Nephron (organoid): ENCODE measurements at regions not wholly inside any gene's neighbourhood (a gene's known extent, or its start where the extent isn't known, plus 50 kb on each side); places are given as distances from the start of the nearest gene placed in this dataset.

Experiments
- H3K27ac Mint-ChIP-seq, 3 experiments: 2 replicates each; pipeline ENCODE4 v1.8.0; 2020; ENCODE audit warnings: mixed read lengths in 3 of 3, mild to moderate bottlenecking in 2 of 3, moderate library complexity in 1 of 3
- H3K27me3 Mint-ChIP-seq: 2 replicates; pipeline ENCODE4 v1.8.0; 2021; ENCODE audit warnings: low read depth, mild to moderate bottlenecking, moderate library complexity, mixed read lengths
- H3K36me3 Mint-ChIP-seq: 2 replicates; pipeline ENCODE4 v1.8.0; 2020; ENCODE audit warnings: low read depth, mixed read lengths
- H3K4me1 Mint-ChIP-seq: 2 replicates; pipeline ENCODE4 v1.8.0; 2020; ENCODE audit warnings: mixed read lengths
- H3K4me3 Mint-ChIP-seq, 3 experiments: 2 replicates each; pipeline ENCODE4 v1.8.0; 2020; ENCODE audit warnings: mild to moderate bottlenecking in 3 of 3, mixed read lengths in 3 of 3, moderate library complexity in 2 of 3
- H3K9me3 Mint-ChIP-seq: 2 replicates; pipeline ENCODE4 v1.8.0; 2020; ENCODE audit warnings: mixed read lengths
- TF ChIP-seq, protein P1 (sequence below), 3 experiments: fragments of 200-600 bp; sonication (generic); IDR thresholded peaks; one replicate each; pipeline ENCODE4 v1.5.0; 2021; ENCODE audit warnings: antibody characterized with exemption in 3 of 3; ENCODE audit not compliant: unreplicated experiment in 3 of 3

DNA sequence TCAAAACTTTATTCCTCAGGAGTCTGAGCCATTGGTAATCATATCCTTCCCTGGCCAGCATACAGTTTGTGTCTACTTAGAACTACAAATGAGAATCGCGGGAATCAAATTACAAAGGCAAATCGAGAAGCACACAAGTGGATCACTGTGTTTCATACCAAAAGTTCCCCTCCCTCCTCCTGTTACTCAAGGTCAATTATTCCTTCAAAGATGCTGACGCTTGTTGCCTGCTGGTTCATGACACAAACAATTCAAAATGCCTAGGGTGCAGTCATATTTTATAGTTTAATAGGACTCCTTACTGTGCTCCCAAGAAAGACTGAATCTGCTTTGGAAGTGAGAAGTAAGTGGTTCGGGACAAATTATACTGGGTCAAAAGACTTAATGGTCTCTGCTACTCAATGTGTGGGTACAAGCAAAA, 93.0 kb upstream of the PBX1 start:
- Mint-ChIP-seq H3K4me3 (no peak overlapping the region), H3K27ac (no peak overlapping the region), H3K4me1 (no peaks in the 10 kb centered on the region), H3K36me3 (no peaks in the 10 kb centered on the region), H3K9me3 (peaks cover 10% of the 10 kb centered on the region), H3K27me3 (peaks cover 3% of the 10 kb centered on the region)
- TF ChIP-seq, protein P1, sequence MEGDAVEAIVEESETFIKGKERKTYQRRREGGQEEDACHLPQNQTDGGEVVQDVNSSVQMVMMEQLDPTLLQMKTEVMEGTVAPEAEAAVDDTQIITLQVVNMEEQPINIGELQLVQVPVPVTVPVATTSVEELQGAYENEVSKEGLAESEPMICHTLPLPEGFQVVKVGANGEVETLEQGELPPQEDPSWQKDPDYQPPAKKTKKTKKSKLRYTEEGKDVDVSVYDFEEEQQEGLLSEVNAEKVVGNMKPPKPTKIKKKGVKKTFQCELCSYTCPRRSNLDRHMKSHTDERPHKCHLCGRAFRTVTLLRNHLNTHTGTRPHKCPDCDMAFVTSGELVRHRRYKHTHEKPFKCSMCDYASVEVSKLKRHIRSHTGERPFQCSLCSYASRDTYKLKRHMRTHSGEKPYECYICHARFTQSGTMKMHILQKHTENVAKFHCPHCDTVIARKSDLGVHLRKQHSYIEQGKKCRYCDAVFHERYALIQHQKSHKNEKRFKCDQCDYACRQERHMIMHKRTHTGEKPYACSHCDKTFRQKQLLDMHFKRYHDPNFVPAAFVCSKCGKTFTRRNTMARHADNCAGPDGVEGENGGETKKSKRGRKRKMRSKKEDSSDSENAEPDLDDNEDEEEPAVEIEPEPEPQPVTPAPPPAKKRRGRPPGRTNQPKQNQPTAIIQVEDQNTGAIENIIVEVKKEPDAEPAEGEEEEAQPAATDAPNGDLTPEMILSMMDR (IDR thresholded peaks at IDR 0.05; ENCODE audit: unreplicated experiment in 3 of 3) = no peak

DNA sequence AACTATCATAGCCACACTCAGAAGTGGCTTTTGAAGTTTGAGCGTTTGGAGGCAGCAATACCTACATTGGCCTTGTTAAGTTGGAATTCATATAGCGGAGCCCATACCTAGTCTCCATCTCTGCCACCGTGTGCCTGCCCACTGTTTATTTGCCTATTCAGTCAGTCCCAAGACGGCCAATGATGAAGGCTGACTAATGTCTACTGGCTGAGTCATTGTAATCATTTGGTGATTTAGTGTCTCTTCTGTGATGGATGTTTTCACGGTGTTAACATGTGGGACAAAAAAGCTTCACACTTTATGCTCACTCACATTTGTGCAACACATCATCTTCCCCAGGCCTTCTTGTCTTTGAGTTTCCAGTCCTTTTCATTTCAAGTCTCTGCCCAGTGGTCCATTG, 92.6 kb upstream of the PBX1 start:
- peaks cover 3% of the 10 kb centered on the region for H3K27me3 Mint-ChIP-seq
- no peaks in the 10 kb centered on the region for H3K4me1 Mint-ChIP-seq
- H3K36me3 Mint-ChIP-seq = no peaks in the 10 kb centered on the region
- TF ChIP-seq, protein P1 (IDR thresholded peaks at IDR 0.05; ENCODE audit: unreplicated experiment in 3 of 3) = no peak
- H3K27ac Mint-ChIP-seq = no peak overlapping the region
- peaks cover 10% of the 10 kb centered on the region for H3K9me3 Mint-ChIP-seq
- H3K4me3 Mint-ChIP-seq = no peak overlapping the region

- Mint-ChIP-seq H3K4me3 (no peak overlapping the region), H3K36me3 (no peaks in the 10 kb centered on the region)
Measured at GRCh38 chr1:164470996-164471395, 88.0 kb upstream of the PBX1 start.

GRCh38 chr1:164472841-164473240, 86.1 kb upstream of the PBX1 start:
- TF ChIP-seq, protein P1 (IDR thresholded peaks at IDR 0.05; ENCODE audit: unreplicated experiment in 3 of 3) = no peak
- H3K27me3 Mint-ChIP-seq = peaks cover 3% of the 10 kb centered on the region
- no peak overlapping the region for H3K4me3 Mint-ChIP-seq
- H3K36me3 Mint-ChIP-seq = no peaks in the 10 kb centered on the region
- H3K4me1 Mint-ChIP-seq = no peaks in the 10 kb centered on the region
- no peaks in the 10 kb centered on the region for H3K9me3 Mint-ChIP-seq
- H3K27ac Mint-ChIP-seq = no peak overlapping the region

More at GRCh38 chr1:164470996-164471395, 88.0 kb upstream of the PBX1 start:
- TF ChIP-seq, protein P1 (IDR thresholded peaks at IDR 0.05; ENCODE audit: unreplicated experiment in 3 of 3) = no peak
- peaks cover 2% of the 10 kb centered on the region for H3K9me3 Mint-ChIP-seq
- no peak overlapping the region for H3K27ac Mint-ChIP-seq
- no peaks in the 10 kb centered on the region for H3K4me1 Mint-ChIP-seq
- peaks cover 3% of the 10 kb centered on the region for H3K27me3 Mint-ChIP-seq

- H3K9me3 Mint-ChIP-seq = no peaks in the 10 kb centered on the region
- TF ChIP-seq, protein P1 (IDR thresholded peaks at IDR 0.05; ENCODE audit: unreplicated experiment in 3 of 3) = no peak
- peaks cover 3% of the 10 kb centered on the region for H3K27me3 Mint-ChIP-seq
- H3K27ac Mint-ChIP-seq = no peak overlapping the region
- H3K36me3 Mint-ChIP-seq = no peaks in the 10 kb centered on the region
- no peaks in the 10 kb centered on the region for H3K4me1 Mint-ChIP-seq
- no peak overlapping the region for H3K4me3 Mint-ChIP-seq
Measured at GRCh38 chr1:164473544-164473943, 85.4 kb upstream of the PBX1 start.

GRCh38 chr1:164475834-164476233, 83.2 kb upstream of the PBX1 start:
- Mint-ChIP-seq H3K36me3 (no peaks in the 10 kb centered on the region), H3K9me3 (no peaks in the 10 kb centered on the region), H3K27ac (no peak overlapping the region), H3K4me3 (no peak overlapping the region), H3K4me1 (no peaks in the 10 kb centered on the region), H3K27me3 (no peaks in the 10 kb centered on the region)
- TF ChIP-seq, protein P1 (IDR thresholded peaks at IDR 0.05; ENCODE audit: unreplicated experiment in 3 of 3) = no peak
